ENCODE measurements at regions not wholly inside any gene's neighbourhood (a gene's known extent, or its start where the extent isn't known, plus 50 kb on each side); places are given as distances from the start of the nearest gene placed in this dataset.

- no peak for DNase-seq (ENCODE audit: low spot score)
These were observed 111.3 kb upstream of the SORCS1 start for GRCh38 chr10:107275806-107276205.

- no peak for DNase-seq (ENCODE audit: low spot score)
These were observed 105.1 kb upstream of the SORCS1 start for GRCh38 chr10:107269626-107270025.

- DNase-seq (ENCODE audit: low spot score) = no peak
These were observed 100.2 kb upstream of the SORCS1 start for GRCh38 chr10:107264742-107265141.

GRCh38 chr10:107244122-107244521 lies 79.6 kb upstream of the SORCS1 start:
- no peak for DNase-seq (ENCODE audit: low spot score)

- no peak for DNase-seq (ENCODE audit: low spot score)
These were observed 73.8 kb upstream of the SORCS1 start for GRCh38 chr10:107238275-107238674.

GRCh38 chr10:107232013-107232412 lies 67.5 kb upstream of the SORCS1 start:
- no peak for DNase-seq (ENCODE audit: low spot score)

GRCh38 chr10:107230887-107231286 lies 66.4 kb upstream of the SORCS1 start:
- no peak for DNase-seq (ENCODE audit: low spot score)

GRCh38 chr10:107215681-107216080 lies 51.2 kb upstream of the SORCS1 start:
- DNase-seq (ENCODE audit: low spot score) = no peak

Data from mucosa of gallbladder (tissue), 1 donor.